ENCODE measurements at regions not wholly inside any gene's neighbourhood (a gene's known extent, or its start where the extent isn't known, plus 50 kb on each side); places are given as distances from the start of the nearest gene placed in this dataset.
"Not testable (repeated sequence)": the region's sequence is repeated elsewhere in the genome, so short reads cannot be mapped to it uniquely, and the experiment has no call there.

DNA sequence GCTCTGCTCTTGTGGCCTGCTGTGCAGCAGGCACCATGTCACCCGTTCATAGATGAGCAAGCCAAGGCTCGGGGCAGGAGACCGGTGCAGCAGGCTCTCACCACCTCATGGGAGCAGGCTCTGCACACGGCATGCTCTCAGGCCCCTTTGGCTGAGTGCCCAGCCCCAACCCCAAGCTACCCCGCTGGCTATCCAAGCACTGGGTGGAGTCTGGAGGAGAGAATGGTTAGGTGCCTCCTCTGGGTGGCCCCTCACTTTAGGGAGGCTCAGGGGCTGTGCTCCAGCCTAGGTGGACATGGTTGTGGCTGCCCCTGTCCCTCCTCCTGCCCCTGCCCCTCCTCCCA is 199.9 kb downstream of the IGLL1 start:
- H3K4me1 ChIP-seq (ENCODE audit: insufficient read depth, low read length, poor library complexity, severe bottlenecking): no peaks in the 10 kb centered on the region
- no peak overlapping the region for H3K4me3 ChIP-seq (ENCODE audit: low read depth, low read length, poor library complexity, severe bottlenecking)
- no peak overlapping the region for H2AFZ ChIP-seq (ENCODE audit: low read length)
- no peak for TF ChIP-seq EZH2phosphoT487 (IDR thresholded peaks at IDR 0.05; ENCODE audit: borderline replicate concordance, low read depth, low read length)
- TF ChIP-seq, protein P1, sequence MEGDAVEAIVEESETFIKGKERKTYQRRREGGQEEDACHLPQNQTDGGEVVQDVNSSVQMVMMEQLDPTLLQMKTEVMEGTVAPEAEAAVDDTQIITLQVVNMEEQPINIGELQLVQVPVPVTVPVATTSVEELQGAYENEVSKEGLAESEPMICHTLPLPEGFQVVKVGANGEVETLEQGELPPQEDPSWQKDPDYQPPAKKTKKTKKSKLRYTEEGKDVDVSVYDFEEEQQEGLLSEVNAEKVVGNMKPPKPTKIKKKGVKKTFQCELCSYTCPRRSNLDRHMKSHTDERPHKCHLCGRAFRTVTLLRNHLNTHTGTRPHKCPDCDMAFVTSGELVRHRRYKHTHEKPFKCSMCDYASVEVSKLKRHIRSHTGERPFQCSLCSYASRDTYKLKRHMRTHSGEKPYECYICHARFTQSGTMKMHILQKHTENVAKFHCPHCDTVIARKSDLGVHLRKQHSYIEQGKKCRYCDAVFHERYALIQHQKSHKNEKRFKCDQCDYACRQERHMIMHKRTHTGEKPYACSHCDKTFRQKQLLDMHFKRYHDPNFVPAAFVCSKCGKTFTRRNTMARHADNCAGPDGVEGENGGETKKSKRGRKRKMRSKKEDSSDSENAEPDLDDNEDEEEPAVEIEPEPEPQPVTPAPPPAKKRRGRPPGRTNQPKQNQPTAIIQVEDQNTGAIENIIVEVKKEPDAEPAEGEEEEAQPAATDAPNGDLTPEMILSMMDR (conservative IDR thresholded peaks at IDR 0.05; ENCODE audit: low read length): no peak
- no peaks in the 10 kb centered on the region for H3K79me2 ChIP-seq (ENCODE audit: insufficient read depth, low read depth, low read length)
- intact Hi-C loops (cut with micrococcal nuclease; ENCODE audit: unreplicated experiment): loop anchor here (10.0 kb wide), 1 partner anchor 425 kb away; no protein-coding TSS in a partner anchor
- H3K9me3 ChIP-seq (ENCODE audit: low read length): no peaks in the 10 kb centered on the region
- no TSS peak for BruUV-seq (replicated peaks)
- no peak overlapping the region for H3K27ac ChIP-seq (ENCODE audit: low read depth, low read length, poor library complexity, severe bottlenecking)
- DNase-seq (ENCODE audit: low spot score): no peak
- CTCF ChIA-PET (ENCODE audit: unreplicated experiment): no interaction called here
- POLR2A ChIA-PET: no interaction called here
- no peaks in the 10 kb centered on the region for H4K20me1 ChIP-seq (ENCODE audit: insufficient read depth, low read length)
- no peaks in the 10 kb centered on the region for H3K9me2 ChIP-seq (ENCODE audit: insufficient read depth, low read length)
- H3K4me2 ChIP-seq (ENCODE audit: low read length): no peak overlapping the region
- H3K36me3 ChIP-seq (ENCODE audit: insufficient read depth, low read length): no peaks in the 10 kb centered on the region

DNA sequence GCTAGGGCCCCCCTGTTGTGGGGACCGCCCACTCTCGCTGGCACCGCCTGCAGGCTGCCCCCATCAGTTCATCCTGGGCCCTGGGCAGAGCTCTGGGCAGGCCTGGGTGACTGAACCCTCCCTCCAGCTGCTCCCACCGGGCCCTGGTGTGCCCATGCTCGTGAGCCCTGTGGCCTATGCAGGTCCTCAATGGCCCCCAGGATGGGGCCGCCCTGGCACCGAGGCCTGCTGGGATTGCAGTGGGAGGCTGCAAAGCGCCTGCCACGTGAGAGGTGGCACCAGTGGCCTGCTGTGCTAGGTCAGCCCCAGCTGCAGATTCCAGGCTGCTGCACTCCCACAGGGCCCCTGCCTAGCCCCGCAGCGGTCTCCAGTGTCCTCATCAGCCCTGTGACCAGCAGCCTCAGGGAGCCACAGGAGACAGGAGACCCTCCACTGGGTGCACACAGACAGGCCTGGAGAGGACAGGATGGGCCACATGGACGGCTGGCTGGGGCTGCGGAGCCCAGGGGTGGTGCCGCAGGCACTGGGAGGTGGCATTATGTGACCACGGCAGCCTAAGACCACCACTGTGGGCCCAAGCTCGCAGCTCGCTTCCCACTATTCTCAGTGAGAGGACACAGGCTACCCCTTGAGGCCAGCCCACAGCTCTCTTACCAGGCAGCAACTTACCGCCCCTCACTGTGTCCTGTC is 199.4 kb downstream of the BCR start:
- H3K36me3 ChIP-seq (ENCODE audit: insufficient read depth, low read length); BruUV-seq (replicated peaks); H3K9me2 ChIP-seq (ENCODE audit: insufficient read depth, low read length); POLR2A ChIA-PET; H3K4me2 ChIP-seq (ENCODE audit: low read length); H3K27ac ChIP-seq (ENCODE audit: low read depth, low read length, poor library complexity, severe bottlenecking); H3K4me3 ChIP-seq (ENCODE audit: low read depth, low read length, poor library complexity, severe bottlenecking); H3K4me1 ChIP-seq (ENCODE audit: insufficient read depth, low read length, poor library complexity, severe bottlenecking); H3K9me3 ChIP-seq (ENCODE audit: low read length); DNase-seq (ENCODE audit: low spot score); H4K20me1 ChIP-seq (ENCODE audit: insufficient read depth, low read length); H3K79me2 ChIP-seq (ENCODE audit: insufficient read depth, low read depth, low read length); CTCF ChIA-PET (ENCODE audit: unreplicated experiment); H2AFZ ChIP-seq (ENCODE audit: low read length): not testable (repeated sequence)
- intact Hi-C loops (cut with micrococcal nuclease; ENCODE audit: unreplicated experiment): loop anchor here (10.0 kb wide), 1 partner anchor 425 kb away; no protein-coding TSS in a partner anchor

DNA sequence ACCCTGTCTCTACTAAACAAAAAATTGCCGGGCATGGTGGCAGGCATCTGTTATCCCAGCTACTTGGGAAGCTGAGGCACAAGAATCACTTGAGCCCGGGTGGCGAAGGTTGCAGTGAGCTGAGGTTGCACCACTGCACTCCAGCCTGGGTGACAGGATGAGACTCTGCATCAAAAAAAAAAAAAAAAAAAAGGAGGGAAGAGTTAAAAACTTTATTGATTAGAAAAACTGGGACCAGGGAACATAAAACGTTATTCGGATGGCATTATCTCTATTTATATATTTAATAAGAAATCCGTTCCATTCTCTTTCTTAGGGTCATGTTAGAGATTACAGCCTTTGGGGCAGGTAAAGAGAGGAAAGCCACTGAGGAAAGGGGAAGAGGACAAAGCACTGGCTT is 197.5 kb downstream of the BCR start:
- intact Hi-C loops (cut with micrococcal nuclease; ENCODE audit: unreplicated experiment): no loop called here
- no peaks in the 10 kb centered on the region for H3K4me1 ChIP-seq (ENCODE audit: insufficient read depth, low read length, poor library complexity, severe bottlenecking)
- no peak for TF ChIP-seq EZH2phosphoT487 (IDR thresholded peaks at IDR 0.05; ENCODE audit: borderline replicate concordance, low read depth, low read length)
- TF ChIP-seq, protein P1 (conservative IDR thresholded peaks at IDR 0.05; ENCODE audit: low read length): no peak
- POLR2A ChIA-PET: no interaction called here
- no peaks in the 10 kb centered on the region for H3K9me3 ChIP-seq (ENCODE audit: low read length)
- no peak overlapping the region for H3K4me2 ChIP-seq (ENCODE audit: low read length)
- BruUV-seq (replicated peaks): no TSS peak
- no peaks in the 10 kb centered on the region for H3K9me2 ChIP-seq (ENCODE audit: insufficient read depth, low read length)
- H3K79me2 ChIP-seq (ENCODE audit: insufficient read depth, low read depth, low read length): no peaks in the 10 kb centered on the region
- H3K36me3 ChIP-seq (ENCODE audit: insufficient read depth, low read length): no peaks in the 10 kb centered on the region
- H4K20me1 ChIP-seq (ENCODE audit: insufficient read depth, low read length): no peaks in the 10 kb centered on the region
- no peak overlapping the region for H2AFZ ChIP-seq (ENCODE audit: low read length)
- CTCF ChIA-PET (ENCODE audit: unreplicated experiment): no interaction called here
- DNase-seq (ENCODE audit: low spot score): no peak
- no peak overlapping the region for H3K4me3 ChIP-seq (ENCODE audit: low read depth, low read length, poor library complexity, severe bottlenecking)
- H3K27ac ChIP-seq (ENCODE audit: low read depth, low read length, poor library complexity, severe bottlenecking): no peak overlapping the region

Measured in OCI-LY7 (cell line).